Stimulated activated CD4-positive, alpha-beta T cell treated with anti-CD3 and anti-CD28 coated beads, Interleukin-12 subunit alpha, Interleukin-12 subunit beta, amount 100 ng/mL, for 48 hours (primary cell): ENCODE measurements at regions not wholly inside any gene's neighbourhood (a gene's known extent, or its start where the extent isn't known, plus 50 kb on each side); places are given as distances from the start of the nearest gene placed in this dataset.

ENCODE experiments used
- DNase-seq, 3 donors: peaks; one replicate each; pipeline ENCODE4 v3.0.0-alpha.2; 2020; ENCODE audit warnings: low read depth in 2 of 3, low spot score in 1 of 3

DNA sequence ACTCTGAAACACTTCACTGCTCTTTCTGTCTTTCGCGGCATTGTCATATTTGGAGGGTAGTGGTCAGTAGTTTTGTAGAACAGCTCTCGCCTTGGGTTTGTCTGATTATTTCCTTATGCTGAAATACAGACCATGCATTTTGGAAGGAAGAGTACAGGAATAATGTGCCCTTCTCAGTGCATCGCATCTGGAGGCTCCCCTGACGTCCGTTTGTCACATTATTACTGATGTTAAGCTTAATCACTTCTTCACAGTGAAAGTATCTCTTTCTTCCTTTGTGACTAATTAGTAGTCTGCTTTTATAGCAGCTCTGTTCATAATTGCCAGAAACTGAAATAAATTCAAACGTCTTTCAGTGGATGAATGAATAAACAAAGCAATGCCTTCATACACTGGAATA lies 85.7 kb upstream of the CXADR start:
- DNase-seq, result no peak

DNA sequence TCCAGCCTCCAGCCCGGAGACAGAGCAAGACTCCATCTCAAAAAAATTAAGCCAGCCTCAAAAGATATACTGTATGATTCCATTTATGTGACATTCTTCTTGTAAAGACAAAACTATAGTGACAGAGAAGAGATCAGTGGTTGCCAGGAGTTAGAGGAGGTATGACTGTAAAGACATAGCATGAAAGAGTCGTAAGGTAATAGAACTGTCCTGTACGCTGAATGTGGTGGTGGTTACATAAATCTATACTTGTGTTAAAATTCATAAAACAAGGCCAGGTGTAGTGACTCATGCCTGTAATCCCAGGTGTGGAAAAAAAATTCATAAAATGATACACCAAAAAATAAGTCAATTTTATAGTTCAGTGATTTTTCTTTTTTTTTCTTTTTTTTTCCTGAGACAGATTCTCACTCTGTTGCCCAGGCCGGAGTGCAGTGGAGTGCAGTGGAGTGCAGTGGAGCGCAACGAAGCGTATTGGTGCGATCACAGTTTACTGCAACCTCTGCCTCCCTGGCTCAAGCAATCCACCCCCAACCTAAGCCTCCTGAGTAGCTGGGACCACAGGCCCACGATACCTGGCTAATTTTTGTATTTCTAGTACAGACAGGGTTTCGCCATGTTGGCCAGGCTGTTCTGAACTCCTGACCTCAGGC lies 84.9 kb upstream of the CXADR start:
- no peak for DNase-seq

DNA sequence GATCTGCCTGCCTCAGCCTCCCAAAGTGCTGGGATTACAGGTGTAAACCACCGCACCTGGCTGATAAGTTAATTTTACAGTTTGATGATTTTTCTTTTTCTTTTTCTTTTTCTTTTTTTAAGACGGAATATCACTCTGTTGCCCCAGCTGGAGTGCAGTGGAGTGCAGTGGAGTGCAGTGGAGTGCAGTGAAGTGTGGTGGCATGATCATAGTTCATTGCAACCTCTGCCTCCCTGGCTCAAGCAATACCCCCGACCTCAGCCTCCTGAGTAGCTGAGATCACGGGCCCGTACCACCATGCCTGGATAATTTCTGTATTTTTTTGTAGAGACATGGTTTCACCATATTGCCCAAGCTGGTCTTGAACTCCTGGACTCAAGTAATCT lies 84.4 kb upstream of the CXADR start:
- no peak for DNase-seq

DNA sequence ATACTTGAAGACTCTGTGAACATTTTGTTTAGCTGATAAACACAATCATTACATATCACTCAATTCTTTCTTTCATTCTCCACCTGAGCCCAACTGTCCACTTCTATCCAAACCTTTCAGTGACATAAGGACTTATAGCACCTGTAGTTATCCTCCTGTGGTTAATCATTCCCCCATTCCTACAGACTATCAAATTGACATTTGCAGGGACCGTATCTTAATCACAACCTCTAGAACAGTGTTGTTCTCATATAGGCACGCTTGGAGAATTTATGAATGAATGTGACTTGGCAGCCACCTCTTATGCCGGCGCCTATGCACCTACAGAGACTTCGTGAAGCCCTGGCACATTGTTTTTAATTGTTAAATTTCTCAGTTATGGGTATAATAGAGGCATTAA lies 83.9 kb upstream of the CXADR start:
- no peak for DNase-seq

DNA sequence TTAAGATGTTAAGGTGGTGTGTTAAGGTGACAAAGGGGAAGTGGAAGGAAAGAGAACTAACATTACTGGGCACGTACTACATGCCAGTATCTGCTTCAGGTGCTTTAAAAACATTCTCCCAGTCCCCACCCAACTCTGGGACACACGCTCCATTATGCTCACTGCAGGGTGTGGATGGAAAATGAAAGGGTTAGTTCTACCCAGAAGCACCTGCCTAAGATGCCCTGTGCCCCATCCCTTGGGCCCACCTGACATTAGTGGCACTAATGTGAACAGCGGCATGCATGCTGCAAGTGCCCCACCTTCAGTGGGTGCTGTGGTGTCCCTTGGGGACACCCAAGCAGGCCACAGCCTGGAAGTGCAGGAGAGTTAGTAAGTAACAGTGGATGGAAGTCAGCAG lies 82.9 kb upstream of the CXADR start:
- no peak for DNase-seq

DNA sequence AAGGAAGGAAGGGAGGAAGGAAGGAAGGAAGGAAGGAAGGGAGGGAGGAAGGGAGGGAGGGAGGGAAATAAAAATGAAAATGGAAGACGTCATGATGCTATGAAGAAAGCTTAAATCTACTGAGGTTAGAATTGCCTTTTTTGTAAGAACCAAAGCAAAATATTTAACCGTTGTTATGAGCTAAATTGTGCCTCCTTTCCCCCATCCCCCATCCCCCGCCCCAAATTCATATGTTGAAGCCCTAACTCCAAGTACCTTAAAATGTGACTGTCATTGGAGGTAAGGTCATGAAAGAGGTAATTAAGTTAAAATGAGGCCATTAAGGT lies 80.1 kb upstream of the CXADR start:
- DNase-seq, result no peak

DNA sequence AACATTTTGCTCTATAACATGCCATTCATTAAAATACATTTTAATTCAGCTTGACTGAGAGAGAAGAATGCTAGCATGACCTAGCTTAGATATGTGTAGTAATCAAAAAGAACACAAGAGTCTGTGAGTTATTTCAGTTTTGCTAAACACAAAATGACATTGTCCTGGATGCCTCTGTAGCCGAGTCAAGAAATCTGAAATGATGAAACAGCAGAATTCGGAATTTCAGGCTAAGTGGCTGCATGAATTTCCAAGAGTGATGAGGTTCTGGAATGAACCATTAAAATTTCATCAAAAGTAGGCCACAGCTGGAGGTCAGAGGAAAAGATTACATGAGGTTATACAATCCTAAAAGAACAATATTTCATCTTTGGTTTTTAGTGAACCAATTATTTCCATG lies 79.1 kb upstream of the CXADR start:
- DNase-seq, result no peak

DNA sequence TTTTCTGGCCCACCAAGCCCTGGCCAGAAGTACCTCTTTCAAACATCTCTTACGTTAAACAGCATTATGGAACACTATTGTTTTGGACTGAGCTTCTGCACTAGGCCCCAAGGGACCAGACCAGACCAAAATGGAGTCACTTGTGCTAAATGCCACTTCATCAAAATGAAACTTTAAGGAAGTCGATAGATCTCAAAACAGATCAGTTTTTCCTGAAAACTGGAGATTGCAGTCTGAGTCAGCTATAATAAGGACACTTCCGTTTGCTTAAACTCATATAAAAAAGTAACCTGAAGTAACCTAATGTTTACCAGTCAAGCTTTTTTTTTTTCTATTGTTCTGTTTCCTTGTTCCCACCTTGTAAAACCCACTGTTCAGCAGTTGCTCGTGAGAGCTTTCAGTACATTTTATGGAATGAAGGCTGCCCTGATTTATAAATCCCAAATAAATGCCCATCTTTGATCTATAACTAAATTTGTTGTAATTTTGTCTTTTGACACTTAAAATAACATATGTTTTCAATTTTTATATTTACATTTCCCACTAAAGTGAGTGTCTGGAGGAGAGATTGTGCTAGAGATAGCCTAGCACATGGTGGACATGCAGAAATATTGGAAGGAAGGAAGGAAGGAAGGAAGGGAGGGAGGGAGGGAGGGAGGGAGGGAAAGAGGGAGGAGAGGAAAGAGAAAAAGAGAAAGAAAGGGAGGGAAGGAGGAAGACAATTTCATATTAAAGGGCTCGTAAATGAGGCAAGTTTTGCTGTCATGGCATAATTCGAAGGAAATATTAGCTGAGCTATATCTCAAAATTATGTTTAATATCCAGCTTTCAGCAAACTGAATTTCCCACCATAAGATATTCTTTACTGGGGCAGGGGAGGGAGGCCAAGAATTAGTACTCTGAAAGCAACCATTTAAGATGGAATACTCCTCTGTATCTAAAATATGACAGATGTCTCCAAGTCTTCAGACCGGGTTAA lies 77.0 kb upstream of the CXADR start:
- no peak for DNase-seq

DNA sequence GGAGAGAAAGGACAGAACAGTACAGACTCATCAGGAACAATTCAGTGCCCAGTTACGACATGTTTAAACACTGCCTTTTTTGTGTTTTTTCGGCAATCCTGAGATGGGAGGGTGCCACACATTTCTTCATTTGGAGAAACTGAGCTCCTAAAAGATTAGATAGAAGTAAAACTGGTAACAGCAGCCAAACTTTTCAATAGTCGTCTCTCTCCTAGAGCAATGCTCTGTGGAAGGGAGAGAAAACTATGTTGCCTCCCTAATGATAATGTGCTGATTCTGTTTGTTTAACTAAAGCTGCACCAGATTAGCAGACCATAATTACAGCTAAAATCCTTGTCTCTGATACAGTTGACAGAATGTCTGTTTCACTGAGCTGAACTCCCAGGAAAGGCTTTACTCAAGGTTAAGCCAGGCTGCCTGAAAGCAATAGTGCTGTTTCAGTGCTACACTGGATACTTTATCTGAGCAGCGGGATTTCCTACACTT lies 76.2 kb upstream of the CXADR start:
- no peak for DNase-seq

DNA sequence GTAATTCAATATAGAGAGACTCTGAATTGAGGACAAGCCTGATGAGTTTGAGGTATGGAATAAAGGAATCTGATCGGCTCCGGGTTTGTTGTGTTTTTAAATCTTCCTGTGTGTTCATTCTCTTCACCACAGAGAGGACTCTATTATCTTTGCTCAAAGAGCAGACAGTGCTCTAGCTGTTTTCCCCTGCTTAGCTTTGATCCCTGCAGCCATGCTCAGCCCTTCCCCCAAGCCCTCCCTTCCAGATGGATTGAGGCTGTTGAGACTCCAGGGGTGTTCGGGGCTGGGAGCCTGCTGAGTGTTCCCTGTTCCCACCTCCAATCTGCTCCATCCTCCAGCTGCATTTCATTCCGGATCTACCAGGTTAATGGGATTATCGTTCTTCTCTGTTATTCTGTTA lies 74.2 kb upstream of the CXADR start:
- DNase-seq, result no peak

DNA sequence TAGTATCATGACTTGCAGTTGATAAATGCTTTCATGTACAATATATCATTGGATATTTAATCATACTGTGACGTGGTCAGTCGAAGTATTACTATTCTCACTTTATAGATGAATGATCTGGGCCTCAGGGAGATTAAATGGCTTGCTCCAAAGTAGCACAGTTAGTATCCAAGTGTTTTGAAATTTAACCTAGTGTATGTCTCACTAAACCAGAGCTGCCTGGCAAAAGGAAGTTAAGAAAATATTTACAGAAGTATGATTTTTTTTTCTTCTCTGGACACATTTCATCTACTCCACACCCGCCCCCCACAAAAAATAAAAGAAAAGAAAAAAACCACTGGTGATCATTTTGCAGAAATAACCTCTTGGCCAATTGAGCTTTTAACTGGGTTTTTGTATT lies 71.9 kb upstream of the CXADR start:
- DNase-seq, result no peak

DNA sequence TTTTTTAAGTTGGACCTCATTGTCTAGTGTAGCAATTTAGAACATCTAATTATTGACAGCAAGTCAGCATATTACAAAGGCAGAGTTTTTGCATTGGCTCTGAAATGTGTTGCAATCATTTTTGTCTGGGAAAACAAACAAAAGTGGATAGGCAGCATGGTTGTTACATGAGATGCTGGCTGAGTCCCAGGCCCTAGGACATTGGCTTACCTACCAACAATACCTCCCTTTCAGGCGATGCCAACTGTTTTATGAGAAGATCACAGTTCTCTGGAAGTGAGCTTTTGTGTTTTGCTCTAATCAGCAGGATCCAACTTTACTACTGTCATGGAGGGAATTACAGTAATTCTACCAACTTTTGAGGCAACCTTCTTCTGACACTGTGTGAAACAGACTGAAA lies 71.5 kb upstream of the CXADR start:
- no peak for DNase-seq

DNA sequence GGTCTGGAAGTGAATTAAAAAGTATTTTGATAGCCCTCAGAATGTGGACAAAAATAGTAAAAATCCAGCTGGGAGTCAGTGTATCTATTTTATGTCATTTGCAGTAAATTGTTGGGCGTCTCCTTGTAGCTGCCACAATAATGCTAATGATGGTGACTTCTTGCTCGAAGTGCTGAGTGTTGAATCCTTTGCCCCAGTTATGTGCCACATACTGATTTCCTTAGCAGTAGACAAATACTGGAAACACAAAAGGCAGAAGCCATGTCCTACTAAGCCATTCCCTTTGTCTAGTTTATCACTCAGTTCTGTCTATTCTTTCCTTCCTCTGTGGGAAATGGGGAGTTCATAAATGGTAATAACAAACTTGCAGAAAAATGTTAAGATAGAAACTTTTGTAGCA lies 70.7 kb upstream of the CXADR start:
- no peak for DNase-seq

DNA sequence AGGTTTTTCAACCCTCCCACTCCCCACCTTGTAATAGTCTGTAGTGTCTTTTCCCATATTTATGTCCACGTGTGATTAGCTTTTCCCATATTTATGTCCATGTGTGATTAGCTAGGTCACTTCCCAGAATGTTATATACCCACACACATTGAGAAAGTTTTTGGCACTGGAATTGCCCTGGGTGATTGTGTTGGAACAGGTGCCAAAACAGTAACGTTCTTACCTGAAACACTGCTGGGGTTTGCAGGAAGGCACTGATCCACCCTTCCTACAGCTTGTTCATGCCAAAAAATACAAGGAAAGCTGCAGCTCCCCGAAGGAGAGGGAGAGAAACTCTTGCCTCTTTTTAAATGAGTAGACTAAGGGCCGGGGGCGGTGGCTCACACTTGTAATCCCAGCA lies 68.0 kb upstream of the CXADR start:
- no peak for DNase-seq

DNA sequence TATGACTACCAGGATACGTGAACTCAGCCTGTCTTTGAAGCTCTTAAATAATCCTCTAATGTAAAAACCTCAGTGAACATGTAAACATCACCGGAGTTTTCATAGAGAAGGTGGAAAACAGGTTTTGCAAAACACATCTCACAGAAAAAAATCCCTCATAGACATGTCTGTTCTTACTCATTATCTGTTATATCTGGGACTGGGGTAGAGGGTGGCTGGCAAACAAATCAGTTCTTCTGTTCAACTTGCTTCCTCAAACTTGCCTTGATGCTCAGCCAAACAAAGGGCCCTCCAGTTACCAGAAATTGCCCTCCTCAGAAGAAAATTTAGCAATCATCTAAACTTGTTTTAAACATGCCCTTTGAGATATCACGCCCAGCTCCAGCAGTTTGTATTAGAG lies 66.1 kb upstream of the CXADR start:
- no peak for DNase-seq

DNA sequence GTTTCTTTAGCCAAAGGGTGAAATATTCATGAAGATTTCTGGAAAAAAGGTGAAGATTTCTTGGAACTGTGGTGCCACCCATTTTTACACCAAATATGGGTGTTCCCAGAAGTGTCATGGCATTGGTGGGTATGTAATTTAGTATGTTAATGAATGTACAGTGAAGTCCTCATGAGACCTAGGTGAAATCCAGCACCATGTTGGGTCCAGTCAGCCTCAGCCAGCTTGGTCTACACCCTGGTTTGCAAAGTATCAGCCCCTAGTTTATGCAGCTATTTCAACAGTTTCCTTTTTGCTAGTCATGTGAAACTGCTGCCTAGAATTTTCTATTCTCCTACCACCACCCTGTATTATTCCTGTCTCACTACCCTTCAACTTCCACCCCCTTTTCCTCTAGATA lies 63.1 kb upstream of the CXADR start:
- DNase-seq, result no peak

DNA sequence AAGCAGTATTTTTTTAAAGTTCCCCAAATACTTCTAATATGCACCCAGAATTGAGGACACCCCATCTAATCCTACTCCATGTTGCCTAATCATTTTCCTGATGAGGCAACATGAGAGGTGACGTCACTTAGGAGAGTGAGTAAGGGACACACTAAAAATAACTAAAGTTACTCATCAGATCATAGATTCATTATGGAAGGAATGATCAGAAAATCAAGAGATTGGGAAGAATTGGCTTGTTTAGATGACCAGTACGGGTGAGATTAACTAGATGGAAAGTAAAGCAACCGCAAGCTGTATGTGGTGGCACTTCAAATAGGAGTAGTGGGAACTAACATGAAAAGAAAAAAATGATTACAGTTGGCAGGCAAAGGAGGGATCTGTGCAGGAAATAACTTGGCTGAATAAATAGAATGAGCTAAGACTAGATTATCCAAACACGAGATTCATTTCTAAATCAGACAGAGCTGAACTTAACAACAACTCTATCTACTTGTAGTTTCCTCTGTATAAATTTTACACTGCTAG lies 61.4 kb upstream of the CXADR start:
- DNase-seq, result no peak

DNA sequence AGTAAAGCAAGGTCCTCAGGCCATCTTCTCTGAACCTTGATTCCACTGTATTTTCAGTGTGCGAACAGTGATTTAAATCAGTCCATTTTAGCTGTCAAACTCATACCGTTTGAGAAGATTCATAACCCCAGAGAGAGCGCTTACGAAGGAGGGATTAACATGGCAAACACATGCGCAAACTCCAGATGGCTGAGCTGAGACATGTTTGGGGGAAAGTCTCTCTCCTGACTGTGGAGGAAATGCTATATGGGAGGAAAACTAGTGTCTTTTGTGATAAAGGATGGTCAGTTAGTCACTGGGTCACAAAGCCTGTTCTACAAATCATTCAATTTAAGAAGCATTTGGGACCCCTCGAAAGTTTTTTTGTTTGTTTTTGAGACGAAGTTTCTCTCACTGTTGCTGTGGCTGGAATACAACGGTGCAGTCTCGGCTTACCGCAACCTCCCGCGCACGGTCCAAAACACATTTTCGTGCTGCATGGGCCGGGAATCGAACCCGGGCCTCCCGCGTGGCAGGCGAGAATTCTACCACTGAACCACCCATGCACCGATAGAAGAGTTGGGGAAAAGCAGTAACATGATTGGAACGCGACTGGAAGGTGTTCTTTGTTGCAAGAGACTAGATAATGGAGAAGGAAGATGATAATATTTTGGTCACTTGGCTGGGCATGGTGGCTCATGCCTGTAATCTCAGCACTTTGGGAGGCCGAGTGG lies 58.4 kb upstream of the CXADR start:
- DNase-seq, result peak; percentile 42 to 54 (median 48)

DNA sequence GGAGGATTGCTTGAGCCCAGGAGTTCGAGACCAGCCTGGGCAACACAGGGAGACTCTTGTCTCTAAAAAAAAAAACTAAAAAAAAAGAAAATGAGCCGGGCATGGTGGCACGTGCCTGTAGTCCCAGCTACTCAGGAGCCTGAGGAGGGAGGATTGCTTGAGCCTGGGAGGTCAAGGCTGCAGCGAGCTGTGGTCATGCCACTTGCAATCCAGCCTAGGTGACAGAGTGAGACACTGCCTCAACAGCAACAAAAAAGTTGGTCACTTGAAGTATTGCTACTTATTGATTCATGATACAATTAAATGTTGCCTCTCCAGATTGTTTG lies 57.9 kb upstream of the CXADR start:
- no peak for DNase-seq

DNA sequence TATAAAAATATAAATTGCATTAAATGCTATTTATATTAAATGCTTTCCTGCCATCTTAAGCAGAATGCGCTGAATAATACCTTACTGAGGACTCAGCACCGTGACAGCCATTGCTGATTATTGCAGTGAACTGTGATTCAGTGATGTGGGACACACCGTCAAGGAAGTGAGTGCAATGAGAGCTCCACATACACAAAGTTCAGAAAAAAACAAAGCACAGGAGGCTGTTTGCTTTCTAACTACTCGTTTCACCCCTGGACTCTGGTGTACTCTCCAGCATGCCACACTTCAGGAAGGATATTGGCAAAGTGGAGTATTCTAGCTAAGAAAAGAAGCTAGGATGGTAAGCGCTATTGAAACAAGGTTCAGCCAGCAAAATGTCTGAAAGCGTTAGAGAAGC lies 57.4 kb upstream of the CXADR start:
- no peak for DNase-seq

DNA sequence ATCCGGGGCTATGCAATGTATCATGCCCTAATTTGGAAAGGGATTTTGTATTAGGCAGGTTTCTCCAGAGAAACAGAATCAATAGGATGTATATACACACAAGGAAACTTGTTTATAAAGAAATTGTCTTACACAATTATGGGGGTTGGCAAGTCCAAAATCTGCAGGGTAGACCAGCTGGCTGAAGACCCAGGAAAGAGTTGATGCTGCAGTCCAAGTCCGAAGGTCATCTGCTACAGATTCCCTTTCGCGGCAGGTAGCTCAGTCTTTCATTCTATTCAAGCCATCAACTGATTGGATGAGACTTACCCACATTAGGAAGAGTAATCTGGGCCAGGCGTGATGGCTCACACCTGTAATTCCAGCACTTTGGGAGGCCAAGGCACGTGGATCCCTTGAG lies 54.6 kb upstream of the CXADR start:
- no peak for DNase-seq

DNA sequence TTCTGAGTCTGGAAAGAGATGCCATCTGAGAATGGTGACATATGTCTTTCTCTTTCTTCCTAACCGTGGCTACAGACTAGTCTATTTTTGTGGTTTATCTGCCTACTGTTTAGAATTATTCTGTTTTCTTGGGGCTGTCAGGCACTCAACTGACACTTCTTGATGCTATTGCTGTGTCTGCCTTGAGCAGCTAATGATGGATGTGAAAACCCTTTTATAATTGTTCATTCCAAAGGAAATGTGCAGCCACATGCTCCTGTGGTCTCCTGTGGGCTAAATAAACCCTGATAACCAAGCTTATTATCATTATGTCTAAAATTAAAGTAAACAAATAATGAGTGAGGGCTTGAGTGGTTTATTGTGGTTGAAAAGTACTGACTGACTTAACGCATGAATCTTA lies 52.7 kb upstream of the CXADR start:
- DNase-seq, result no peak
